Lung microvascular endothelial cell (primary cell): ENCODE measurements at regions not wholly inside any gene's neighbourhood (a gene's known extent, or its start where the extent isn't known, plus 50 kb on each side); places are given as distances from the start of the nearest gene placed in this dataset.

Experiments
- DNase-seq, 2 donors: peaks; one replicate each; pipeline versions ENCODE4 v3.0.0 to v3.0.0-alpha.2; 2010; ENCODE audit warnings: low read depth in 2 of 2

DNA sequence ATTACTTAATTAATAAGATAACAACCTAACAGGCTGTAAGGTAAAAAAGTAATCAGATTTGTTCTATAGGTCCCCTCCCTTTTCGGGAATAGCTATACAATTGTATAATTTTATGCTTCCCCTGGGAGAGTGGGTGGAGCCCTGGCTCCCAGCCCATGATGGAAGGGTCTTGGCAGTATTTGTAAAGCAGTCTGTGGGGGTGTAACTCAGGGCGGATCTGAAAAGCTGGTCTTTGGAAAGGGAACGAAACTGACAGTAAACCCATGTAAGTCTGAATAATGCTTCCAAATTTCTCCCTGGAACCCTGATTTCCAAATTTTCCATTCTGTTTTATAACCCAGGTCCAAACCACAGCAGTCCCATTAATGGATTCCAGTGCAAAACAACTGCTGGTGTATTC lies 110.4 kb downstream of the DAD1 start:
- DNase-seq, result peak in 1 of 2 donors; percentile 46

DNA sequence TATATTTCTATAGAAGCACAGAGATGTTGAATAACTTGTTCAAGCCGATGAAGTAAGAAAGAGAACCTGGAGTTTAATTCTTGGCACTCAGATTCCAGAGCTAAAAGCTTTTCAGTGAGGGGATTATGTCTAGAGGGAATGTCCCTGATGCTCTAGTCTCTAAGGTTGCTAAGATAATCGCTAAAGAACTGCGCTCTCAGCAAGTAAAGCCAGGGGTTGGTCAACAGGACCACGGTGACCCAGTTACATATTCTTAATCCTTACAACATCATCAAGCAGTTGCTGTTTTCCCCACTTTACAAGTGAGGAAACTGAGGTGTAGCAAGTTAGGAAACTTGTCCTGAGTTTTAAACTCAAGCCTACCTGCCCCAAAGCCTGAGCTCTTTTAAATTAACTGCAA lies 110.8 kb downstream of the DAD1 start:
- DNase-seq, result no peak

DNA sequence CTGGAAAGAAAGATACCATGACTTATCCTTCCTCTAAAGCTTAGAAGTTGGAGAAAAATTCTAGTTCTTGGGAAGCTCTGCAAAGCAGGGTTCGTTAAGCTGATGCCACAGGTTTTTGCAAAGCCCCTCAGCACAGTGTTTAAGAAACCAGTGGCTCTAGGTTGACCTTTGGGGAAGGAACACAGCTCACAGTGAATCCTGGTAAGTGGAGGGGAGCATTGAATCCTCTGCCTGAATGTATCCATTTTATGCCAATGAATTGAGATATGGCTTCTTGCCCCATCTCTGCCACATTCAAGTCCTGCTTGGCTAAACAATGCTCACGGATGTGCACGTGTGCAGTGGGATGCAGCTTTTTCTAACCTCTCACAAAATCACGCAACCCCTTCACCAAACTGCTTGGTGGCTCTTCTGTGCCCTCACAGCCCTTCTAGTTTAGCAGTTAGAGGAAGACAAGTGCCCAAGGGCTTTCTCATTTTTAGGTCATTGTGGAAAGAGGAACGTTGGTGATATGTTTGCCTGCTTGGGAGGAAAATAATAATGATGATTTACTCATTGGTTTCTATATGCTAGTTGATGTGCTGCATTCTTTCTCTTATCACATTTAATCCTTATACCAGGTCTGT lies 111.3 kb downstream of the DAD1 start:
- DNase-seq, result no peak

DNA sequence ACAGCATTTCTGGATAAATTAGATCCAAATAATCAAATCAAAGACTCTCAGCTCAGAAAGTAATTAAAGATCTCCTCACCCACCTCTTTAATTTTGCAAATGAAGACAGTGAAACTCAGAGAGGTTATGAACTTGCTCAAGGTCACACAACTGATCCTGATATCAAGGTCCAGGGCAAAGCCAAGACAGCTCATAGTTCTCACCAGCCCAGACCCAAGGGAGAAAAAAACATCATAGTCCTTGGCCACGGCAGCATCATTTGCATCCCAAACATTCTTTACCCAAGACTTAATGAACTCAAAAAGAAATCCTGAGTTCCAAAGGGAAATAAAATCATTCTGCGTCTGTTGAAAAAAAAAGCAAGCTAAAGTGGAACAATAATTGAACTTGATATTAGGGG lies 112.1 kb downstream of the DAD1 start:
- no peak for DNase-seq

DNA sequence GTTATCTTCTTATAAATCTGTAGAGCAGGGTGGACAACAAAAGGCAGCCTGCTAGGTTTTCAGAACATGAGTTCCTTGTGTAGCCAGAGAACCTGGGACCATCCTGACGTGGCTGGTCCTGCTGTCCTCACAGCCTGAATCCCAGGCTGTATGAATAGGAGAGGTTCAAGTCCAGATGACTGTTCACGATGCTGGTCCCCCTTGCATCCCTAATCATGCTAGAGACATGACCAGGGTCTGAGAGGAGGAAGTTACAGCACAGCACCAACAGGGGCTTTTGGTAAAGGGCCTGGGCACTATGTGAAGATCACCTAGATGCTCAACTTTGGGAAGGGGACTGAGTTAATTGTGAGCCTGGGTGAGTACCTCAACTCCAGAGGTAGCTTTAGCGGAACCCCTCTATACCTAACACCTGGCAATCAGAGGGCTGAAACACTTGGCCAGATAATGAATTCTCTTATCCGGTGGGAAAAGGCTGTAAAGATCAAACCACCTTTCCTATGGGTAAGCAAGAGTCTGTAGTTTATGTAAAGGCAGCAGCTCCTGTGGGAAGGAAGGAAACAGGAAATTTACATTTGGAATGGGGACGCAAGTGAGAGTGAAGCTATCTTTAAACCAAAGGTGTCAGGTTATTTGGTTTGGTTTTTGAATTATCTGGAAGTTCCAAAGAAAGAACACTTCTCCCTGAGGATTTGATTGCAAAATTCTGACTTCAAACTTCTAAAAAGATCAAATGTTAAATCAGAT lies 112.8 kb downstream of the DAD1 start:
- DNase-seq, result no peak

DNA sequence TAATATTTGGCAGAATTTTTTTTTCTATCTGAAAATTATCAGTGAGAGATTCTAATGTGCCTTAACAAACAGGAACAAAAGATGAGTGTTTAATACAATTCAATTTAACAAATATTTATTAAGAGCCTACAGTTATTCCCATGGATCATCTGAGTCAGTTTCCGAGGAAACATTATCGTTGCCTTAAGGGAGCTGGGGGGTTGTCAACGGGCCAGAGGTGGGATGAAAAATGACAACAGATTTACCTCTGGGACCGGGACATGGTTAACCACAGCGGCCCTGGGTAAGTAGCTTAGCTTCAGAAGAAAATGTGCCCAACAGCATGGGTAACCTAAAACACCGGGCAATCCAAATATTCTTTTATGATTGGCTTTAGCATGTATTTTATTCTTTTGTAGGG lies 113.6 kb downstream of the DAD1 start:
- DNase-seq, result peak in 1 of 2 donors; percentile 20

DNA sequence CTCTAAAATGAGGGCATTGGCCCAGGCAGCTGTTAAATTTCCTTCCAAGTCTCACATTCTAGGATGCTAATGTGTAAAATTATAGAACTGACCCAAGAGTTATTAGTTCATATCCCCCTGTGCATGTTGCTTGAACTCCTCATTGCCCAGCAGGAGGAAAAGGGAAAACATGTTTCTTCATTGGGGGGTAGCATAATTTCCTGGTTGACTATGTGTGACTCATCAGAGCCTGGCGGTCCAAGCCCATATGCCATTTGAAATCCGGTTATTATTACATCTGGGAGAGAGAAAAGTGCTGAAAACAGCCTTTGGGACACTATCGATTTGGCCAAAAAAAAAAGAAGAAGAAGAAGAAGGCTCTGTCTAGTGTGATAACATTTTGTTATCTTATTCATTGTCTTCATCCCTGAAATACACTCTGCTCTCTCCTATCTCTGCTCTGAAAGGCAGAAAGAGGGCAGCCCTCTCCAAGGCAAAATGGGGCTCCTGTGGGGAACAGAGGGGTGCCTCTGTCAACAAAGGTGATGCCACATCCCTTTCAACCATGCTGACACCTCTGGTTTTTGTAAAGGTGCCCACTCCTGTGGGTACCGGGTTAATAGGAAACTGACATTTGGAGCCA lies 114.2 kb downstream of the DAD1 start:
- DNase-seq, result peak; percentile 72 to 81

DNA sequence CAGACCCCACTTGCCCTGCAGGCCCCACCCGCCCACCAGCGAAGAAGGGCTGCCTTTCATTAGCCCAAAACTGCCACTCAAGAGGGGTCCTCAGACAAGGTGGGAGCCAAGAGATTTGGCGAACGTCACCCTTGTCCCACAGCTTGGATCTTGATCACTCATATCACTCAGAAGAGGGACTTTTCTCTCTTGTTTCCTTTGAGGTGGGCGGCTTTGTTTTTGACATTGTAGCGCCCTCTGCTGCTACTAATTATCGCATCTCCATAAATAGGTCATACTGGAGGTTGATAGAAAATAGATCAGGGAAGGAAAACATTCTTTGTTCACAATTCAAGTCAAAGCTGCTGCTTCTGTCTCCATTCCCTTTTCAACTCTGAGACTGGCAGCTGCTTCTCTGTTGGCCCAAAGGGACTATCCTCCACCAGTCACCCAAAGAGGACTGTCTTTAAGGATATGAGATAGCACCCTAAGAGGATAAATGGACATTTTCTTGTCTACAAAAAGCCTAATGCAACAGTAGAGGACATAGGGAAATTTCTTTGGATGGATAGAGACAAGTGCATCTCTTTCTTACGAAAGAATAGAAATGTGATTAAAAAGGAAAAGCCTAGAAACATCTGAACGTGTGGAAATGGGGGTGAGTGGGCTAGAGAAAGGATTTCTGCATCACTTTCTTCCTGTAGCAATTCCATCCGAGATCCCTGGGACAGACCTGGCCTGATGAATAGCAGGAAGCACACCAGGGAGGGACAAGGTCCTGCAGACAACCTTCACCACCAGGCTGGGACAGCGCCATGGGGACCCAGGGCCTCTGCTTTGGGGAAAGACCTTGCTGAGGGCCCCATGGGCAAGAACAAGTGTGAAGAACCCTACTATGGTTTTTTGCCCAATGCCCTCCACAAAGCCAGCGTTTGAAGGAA lies 115.8 kb downstream of the DAD1 start:
- peak; percentile 61 to 67 for DNase-seq

DNA sequence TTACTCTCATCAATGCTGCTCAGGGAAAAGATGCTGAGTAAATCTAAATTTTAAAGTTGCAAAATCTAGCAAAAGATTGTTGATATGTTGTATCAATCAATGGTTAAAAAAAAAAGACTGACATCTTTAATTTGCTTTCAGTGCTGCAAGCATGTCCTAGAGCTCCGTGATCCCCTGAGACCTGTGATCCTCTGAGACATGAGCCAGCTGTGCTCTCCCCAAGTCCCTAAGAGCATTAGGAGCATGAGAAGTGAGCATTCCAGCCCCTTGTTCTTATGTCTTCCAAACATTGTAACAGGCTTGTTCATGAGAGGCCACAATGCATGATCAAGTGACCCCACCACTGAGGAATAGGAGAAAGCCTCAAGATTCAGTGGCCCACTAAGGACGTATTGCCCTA lies 116.6 kb downstream of the DAD1 start:
- no peak for DNase-seq

DNA sequence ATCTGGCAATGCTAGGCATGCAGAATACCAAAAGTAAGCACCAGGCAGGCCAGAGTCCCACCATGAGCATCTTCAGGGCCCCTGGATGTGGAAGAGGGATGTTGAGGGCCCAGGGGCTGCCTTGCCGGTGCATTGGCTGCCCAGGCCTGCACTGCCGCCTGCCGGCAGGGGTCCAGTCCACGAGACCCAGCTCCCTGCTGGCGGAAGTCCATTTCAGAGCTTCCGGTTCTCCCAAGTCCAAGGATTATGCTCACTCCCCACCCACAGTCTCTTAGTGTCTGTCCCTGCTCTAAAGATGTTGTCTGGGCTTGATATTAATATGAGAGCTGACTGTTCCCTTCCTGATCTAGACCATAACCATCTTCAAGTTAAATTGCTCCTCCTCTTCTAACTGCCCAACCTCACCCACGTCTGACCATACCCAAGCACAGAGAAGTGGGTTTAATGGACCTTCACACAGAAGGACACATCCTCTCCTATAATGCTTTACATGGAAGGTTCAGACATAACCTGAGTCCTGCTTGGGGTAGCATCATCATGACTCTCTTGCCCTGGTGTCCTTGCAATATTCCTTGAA lies 117.4 kb downstream of the DAD1 start:
- DNase-seq, result peak; percentile 39 to 41

DNA sequence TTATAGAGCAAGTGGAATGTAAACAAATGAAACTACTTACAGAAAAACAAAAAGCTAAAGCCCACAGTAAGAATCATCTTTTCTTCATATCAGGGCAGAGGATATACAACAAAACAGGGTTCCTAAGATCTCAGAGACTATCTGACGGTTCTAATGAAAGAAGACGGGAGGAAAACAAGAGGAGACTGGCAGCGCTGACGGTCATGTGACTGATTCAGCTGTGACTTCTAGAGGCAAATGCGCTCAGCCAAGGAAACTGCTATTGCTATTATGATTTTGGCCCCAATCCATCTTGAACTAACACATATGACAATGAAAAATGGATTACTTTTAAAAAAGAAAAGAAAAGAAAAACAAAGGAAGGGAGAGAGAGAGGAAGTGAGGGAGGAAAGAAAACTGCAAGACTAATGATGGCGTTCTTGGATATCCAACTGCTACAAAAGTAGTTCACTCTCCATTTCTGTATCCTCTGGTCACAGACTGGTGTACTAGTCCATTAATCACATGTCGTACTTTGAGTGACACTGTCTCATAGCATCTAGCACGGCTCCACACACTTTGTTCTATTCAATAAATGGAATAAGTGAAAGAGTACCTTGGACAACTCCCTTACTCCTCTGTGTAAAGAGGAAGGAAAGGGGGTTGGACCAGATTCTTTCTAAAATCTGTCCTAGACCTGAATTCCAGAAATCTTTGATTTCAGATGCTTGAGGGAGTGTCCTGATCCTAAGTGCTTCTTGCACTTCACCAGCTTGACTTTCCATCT lies 119.3 kb downstream of the DAD1 start:
- peak in 1 of 2 donors; percentile 14 for DNase-seq

DNA sequence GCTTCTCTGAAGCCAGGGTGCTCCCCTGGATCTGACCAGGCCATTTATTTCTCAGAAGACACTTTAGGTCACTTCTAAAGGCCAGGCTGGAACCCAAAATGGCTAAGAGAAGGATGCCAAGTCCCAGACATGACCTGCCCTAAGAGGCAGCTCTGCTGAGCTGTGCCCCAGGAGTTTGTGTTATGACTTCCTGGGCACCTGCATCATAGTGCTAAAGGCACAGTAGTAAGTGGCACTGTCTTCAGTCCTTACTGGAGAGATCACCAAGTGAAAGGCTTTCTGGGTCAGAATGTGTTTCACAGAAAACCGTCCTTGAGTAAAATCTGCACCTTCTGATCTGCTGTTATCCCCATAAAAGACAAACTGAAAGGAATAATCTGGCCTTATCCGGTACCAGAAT lies 120.2 kb downstream of the DAD1 start:
- DNase-seq, result no peak

DNA sequence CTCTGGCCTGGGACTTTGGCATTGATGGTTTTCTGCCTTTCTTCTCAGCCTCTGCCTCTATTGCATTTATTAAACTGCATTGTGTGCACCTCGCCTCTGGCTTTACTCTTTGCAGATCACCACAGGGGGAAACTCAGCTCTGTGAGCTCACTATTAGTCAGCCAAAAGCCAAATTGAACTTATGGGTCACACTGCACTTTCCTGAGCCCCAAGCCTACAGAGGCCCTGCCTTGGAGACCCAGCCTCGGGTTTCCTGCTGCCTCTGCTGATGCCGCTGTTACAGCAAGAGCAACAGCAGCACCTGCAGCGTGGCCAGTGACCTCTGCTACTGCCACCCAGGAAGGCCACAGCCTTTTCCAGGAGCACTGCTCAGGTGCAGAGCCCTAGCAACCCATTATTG lies 122.5 kb downstream of the DAD1 start:
- peak in 1 of 2 donors; percentile 29 for DNase-seq

DNA sequence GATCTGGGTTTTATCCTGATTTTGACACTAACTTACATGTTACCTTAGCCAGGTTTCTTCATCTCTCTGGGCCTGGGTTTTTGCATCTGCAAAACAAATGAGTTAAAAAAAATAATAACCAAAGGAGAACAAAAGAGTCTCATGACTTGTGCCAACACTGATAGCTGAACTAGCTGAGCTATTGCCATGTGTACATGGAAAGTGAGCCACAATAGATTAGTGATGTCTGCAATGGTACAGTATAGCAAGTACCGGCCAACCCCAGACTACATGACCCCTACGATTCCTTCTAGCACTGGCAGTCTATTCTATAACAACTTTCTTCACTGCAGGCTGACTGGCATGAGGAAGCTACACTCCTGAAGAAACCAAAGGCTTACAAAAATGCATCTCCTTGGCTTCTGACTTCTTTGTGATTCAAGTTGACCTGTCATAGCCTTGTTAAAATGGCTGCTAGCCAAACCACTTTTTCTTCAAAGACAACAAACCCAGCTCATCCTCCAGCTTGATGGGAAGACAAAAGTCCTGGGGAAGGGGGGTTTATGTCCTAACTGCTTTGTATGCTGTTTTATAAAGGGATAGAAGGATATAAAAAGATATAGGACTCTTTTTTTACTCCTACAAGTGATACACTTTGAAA lies 123.7 kb downstream of the DAD1 start:
- no peak for DNase-seq

DNA sequence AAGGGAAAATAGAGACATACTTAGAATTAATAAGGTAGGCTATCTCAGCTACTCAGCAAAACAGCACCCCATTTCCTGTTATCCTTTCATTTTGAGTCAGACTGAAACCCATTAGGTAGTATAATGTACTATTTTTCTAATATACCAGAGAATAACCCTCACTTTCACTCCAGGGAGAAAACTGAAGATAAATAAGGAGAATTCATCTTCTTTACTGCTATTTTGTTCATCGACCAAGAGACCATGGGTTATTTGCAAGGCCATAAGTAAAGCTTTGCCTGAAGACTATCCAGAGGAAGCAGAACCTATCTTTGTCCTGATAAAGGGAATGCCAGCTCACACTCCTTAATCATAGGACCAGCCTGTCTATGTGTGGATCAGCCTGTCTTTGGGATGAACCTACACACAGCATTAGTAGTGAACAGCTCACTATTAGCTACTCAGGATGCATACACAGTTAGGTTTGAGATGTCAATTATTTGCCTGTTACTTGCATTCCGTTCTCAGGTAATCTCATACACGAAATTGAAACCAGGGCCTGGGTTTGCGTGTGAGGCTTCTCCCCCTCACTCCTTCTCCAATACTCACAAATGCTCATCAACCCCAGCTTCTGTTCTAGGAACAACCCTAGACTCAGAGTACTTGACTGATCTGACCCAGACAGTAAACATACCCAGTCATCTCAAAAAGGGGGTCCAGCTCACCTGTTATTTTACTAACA lies 124.4 kb downstream of the DAD1 start:
- DNase-seq, result no peak

DNA sequence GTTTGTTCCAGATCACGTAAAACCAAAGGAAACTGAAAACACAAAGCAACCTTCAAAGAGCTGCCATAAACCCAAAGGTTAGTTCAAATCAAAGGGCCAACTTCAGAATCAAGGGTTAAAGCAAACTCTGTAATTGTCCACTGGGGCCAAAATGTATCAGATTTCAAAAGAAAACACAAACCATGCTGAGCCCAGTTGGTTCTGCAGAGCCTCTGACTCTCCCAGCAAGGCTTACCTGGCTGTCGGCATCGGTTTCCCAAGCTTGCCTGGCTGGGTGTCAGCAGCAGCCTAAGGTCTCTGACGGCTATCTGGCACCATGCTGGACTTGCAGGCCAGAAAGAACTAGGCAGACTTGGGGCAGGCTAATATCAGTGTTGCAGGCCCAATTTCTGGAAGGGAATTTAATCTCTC lies 125.3 kb downstream of the DAD1 start:
- no peak for DNase-seq

DNA sequence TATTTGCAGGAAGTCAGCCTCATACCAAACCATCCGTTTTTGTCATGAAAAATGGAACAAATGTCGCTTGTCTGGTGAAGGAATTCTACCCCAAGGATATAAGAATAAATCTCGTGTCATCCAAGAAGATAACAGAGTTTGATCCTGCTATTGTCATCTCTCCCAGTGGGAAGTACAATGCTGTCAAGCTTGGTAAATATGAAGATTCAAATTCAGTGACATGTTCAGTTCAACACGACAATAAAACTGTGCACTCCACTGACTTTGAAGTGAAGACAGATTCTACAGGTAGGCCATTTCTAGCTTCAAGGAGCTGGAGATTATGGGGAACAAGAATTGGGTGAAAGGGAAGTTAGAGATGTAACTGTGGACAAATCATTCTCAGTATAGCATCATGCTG lies 126.1 kb downstream of the DAD1 start:
- DNase-seq, result no peak

DNA sequence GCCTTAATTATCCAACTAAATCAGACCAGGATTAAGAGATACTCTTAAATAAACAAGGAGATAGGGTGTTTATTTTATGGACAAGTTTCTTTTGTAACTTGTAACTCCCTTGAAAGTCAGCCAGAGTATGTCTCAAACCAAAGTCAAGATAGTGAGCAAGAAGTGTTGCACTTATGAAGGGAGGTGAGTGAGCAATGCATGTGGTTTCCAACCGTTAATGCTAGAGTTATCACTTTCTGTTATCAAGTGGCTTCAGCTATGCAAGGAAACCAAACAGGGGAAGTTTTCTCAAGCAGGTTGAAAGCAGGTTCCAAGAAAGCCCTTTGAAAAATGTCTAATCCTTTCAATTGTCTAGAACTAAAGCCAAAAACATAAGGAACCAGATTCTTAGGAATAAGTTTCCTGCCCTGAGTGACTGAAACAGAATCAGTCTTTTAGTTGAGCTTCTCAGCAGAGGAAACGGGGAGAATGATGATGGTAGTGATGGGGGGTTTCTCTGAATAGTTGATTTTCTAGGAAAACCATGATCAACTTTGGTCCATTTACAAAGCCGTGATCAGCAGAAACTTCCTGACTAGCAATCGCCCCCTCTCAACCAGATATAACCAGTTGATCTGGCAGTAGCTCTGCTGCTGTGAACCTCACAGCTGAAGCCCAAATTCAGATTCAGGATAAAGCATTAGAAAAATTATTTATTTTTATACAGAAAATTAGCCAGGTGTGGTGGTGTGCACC lies 128.4 kb downstream of the DAD1 start:
- DNase-seq, result no peak

DNA sequence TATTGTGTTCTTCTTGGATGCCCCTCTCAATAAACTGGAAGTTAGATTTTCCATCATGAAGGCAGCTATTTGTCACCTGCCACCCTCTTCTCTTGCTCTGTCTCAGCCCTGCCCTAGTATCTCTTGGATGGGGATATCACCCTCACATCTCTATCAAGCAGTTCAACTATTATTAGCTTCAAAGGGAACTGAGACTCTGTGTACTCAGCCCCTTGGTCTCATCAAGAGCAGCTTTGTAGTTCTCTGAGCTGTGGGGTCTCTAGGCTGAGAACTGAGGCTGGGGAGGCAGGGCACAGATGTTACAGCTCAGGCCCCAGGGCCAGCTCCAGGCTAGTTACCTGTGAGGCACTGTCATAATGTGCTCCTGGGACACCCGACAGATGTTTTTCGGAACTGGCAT lies 130.3 kb downstream of the DAD1 start:
- no peak for DNase-seq
